Right hindlimb (tissue), 1 donor: ENCODE measurements at regions not wholly inside any gene's neighbourhood (a gene's known extent, or its start where the extent isn't known, plus 50 kb on each side); places are given as distances from the start of the nearest gene placed in this dataset.
A peak's percentile ranks its signal among the peaks of the same experiment; 100 is the strongest.
"Not testable (repeated sequence)": the region's sequence is repeated elsewhere in the genome, so short reads cannot be mapped to it uniquely, and the experiment has no call there.

ENCODE experiments used
- DNase-seq: peaks from one replicate; pipeline ENCODE4 v3.0.0-alpha.2; 2018

GRCh38 chrX:149420566-149420965, 84.5 kb downstream of the IDS start:
- DNase-seq = not testable (repeated sequence)

- DNase-seq = no peak
Observed at GRCh38 chrX:149398027-149398426, 107.1 kb downstream of the IDS start.

- no peak for DNase-seq
Observed at GRCh38 chrX:149392921-149393320, 112.2 kb downstream of the IDS start.

- no peak for DNase-seq
Observed at GRCh38 chrX:149383852-149384251, 121.3 kb downstream of the IDS start.

GRCh38 chrX:149374751-149375150, 130.4 kb downstream of the IDS start:
- no peak for DNase-seq

GRCh38 chrX:149372866-149373265, 132.2 kb downstream of the IDS start:
- no peak for DNase-seq

- DNase-seq = no peak
Observed at GRCh38 chrX:149371986-149372385, 133.1 kb downstream of the IDS start.

GRCh38 chrX:149370097-149370496, 135.0 kb downstream of the IDS start:
- DNase-seq = no peak

GRCh38 chrX:149365552-149365951, 139.6 kb downstream of the IDS start:
- no peak for DNase-seq

GRCh38 chrX:149365061-149365460, 140.0 kb downstream of the IDS start:
- DNase-seq = no peak

- no peak for DNase-seq
Observed at GRCh38 chrX:149363965-149364364, 141.1 kb downstream of the IDS start.

- DNase-seq = no peak
Observed at GRCh38 chrX:149346306-149346705, 158.8 kb downstream of the IDS start.

GRCh38 chrX:149322316-149322715, 182.8 kb downstream of the IDS start:
- DNase-seq = no peak

- peak; percentile 30 for DNase-seq
Observed at GRCh38 chrX:149313871-149314371, 191.2 kb downstream of the IDS start.

- DNase-seq = no peak
Observed at GRCh38 chrX:149312988-149313387, 192.1 kb downstream of the IDS start.

GRCh38 chrX:149312097-149312496, 193.0 kb downstream of the IDS start:
- no peak for DNase-seq

- DNase-seq = no peak
Observed at GRCh38 chrX:149302705-149303104, 202.4 kb downstream of the IDS start.

GRCh38 chrX:149298111-149298510, 207.0 kb downstream of the IDS start:
- DNase-seq = no peak

GRCh38 chrX:149296092-149296491, 209.0 kb downstream of the IDS start:
- DNase-seq = no peak

- DNase-seq = peak; percentile 35
Observed at GRCh38 chrX:149286940-149287349, 218.2 kb downstream of the IDS start.

- DNase-seq = no peak
Observed at GRCh38 chrX:149284616-149285015, 220.5 kb downstream of the IDS start.

- DNase-seq = no peak
Observed at GRCh38 chrX:149283853-149284252, 221.3 kb downstream of the IDS start.

- no peak for DNase-seq
Observed at GRCh38 chrX:149282909-149283308, 222.2 kb downstream of the IDS start.

- DNase-seq = no peak
Observed at GRCh38 chrX:149280011-149280410, 225.1 kb downstream of the IDS start.

- DNase-seq = no peak
Observed at GRCh38 chrX:149275836-149276235, 229.3 kb downstream of the IDS start.
